Uterus (tissue), 2 donors: ENCODE measurements at regions not wholly inside any gene's neighbourhood (a gene's known extent, or its start where the extent isn't known, plus 50 kb on each side); places are given as distances from the start of the nearest gene placed in this dataset.

Experiments
- POLR2A ChIP-seq, 2 donors: fragments of 450-650 bp; IDR thresholded peaks; one replicate each; pipeline ENCODE4 v1.6.1; 2016; ENCODE audit warnings: antibody characterized with exemption in 2 of 2, mild to moderate bottlenecking in 1 of 2, moderate library complexity in 1 of 2
- TF ChIP-seq, protein P1 (sequence below), 4 experiments: fragments of 200-600 bp in 2 of 4; fragments of 450-650 bp in 2 of 4; sonication (generic) in 2 of 4; IDR thresholded peaks; one replicate each; pipeline ENCODE4 v1.5.1; 2016 to 2019; ENCODE audit warnings: antibody characterized with exemption in 4 of 4, mild to moderate bottlenecking in 2 of 4, moderate library complexity in 1 of 4

DNA sequence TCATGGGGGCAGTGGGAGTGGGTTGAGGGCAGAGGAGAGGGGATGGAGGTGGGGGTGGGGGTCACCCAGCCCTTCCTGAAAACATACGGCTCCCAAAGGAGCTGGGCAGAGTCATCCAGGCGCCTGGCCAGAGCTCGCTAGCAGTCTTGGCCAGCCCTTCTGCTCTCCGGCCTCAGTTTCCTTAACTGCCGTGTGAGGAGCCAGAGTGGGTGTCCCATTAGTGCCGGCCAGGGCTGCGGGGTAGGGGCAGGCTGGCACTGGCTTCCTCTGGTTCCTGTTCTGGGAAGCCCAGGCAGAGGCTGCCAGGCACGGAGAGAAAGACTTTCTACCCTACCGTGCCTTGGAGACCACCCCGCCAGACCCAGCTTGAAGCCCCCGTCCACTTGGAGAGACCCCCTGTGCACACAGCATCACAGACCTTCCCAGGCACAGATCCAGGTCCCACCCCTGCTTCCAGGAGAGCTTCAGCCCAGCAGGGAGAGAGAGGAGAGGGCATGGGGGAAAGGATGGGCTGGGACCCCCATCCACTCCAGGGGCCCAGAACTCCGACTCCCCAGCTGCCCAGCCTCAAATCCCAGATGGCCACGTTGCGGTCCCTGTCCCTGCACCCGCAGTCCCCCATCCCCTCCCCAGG, 93.3 kb downstream of the RFLNA start:
- TF ChIP-seq POLR2A (IDR thresholded peaks at IDR 0.05), result no peak
- TF ChIP-seq, protein P1, sequence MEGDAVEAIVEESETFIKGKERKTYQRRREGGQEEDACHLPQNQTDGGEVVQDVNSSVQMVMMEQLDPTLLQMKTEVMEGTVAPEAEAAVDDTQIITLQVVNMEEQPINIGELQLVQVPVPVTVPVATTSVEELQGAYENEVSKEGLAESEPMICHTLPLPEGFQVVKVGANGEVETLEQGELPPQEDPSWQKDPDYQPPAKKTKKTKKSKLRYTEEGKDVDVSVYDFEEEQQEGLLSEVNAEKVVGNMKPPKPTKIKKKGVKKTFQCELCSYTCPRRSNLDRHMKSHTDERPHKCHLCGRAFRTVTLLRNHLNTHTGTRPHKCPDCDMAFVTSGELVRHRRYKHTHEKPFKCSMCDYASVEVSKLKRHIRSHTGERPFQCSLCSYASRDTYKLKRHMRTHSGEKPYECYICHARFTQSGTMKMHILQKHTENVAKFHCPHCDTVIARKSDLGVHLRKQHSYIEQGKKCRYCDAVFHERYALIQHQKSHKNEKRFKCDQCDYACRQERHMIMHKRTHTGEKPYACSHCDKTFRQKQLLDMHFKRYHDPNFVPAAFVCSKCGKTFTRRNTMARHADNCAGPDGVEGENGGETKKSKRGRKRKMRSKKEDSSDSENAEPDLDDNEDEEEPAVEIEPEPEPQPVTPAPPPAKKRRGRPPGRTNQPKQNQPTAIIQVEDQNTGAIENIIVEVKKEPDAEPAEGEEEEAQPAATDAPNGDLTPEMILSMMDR (IDR thresholded peaks at IDR 0.05), result no peak
